Prostate gland (tissue), 2 donors: ENCODE measurements at regions not wholly inside any gene's neighbourhood (a gene's known extent, or its start where the extent isn't known, plus 50 kb on each side); places are given as distances from the start of the nearest gene placed in this dataset.

ENCODE experiments used
- CTCF ChIP-seq, 4 experiments: fragments of 200-600 bp in 2 of 4; fragments of 450-650 bp in 2 of 4; sonication (generic) in 2 of 4; IDR thresholded peaks; 1 replicate in 3 of 4; 2 replicates in 1 of 4; pipeline ENCODE4 v1.5.1; 2016 to 2019; ENCODE audit warnings: antibody characterized with exemption in 4 of 4, mild to moderate bottlenecking in 2 of 4, moderate library complexity in 2 of 4
- POLR2A ChIP-seq: fragments of 450-650 bp; IDR thresholded peaks from one replicate; pipeline ENCODE4 v1.6.1; 2016; ENCODE audit warnings: antibody characterized with exemption, mild to moderate bottlenecking
- POLR2AphosphoS5 ChIP-seq: sonication (generic); formaldehyde crosslinking; IDR thresholded peaks from one replicate; pipeline ENCODE4 v1.6.1; 2017; ENCODE audit warnings: antibody characterized with exemption

DNA sequence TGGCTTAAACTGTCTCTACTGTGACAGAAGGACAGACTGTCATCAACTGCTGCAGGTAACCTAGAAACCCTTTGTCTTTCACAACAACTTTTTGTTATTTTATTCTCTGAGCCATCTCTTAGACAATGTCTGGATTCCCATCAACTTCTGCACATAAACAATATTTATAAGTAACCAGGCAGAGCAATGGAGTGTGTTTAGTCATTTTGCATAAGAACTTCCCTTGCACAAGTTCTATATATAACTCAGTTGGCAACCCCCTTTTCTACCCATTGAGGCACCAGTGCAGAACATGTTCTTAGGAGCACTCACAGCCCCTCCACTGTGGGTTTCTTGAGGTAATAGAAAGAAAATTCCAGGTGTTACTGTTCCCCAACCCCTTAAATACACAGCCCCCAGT, 65.0 kb upstream of the IL6 start:
- no peak for TF ChIP-seq POLR2AphosphoS5
- no peak for TF ChIP-seq CTCF (IDR thresholded peaks at IDR 0.05)
- TF ChIP-seq POLR2A = no peak
